ENCODE measurements at regions not wholly inside any gene's neighbourhood (a gene's known extent, or its start where the extent isn't known, plus 50 kb on each side); places are given as distances from the start of the nearest gene placed in this dataset.

DNA sequence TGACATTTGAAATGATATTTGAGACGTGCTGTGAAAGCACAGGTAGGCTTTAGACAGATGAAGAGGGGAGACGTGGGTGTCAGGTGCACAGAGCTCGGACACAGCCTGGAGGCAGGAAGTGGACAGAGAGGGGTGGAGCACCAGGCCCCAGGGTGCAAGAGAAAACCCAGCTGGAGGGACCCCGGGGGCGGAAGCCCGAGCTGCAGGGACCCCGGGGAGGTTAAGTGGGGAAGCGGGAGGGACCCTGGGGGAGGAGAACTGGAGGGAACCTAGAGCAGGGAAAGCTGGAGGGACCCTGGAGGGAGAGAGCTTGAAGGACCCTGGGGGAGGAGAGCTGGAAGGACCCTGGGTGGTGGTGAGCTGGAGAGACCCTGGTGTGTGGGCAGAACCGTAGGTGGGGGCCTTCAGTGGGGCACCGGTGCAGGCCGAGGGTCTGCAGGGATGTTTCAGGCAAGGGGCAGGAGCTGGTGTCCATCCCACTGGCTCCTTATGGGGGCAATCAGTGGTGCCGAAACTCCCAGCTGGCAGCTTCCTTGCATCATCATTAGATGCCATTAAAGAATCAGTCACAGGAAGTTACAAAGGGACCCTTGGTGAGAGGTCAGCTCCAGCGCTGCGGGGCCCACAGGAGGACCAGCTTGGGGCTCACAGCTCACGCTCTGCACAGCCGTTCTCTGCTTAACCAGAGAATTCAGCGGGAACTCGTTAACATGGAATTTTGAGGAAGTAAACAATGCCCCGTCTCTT, 246.6 kb downstream of the EIPR1 start:
- TF ChIP-seq SUZ12 (IDR thresholded peaks at IDR 0.05; ENCODE audit: extremely low read depth, insufficient read depth, insufficient read length) (no peak), YY1 (IDR thresholded peaks at IDR 0.05; ENCODE audit: insufficient read depth, insufficient read length) (no peak), ZNF274 (IDR thresholded peaks at IDR 0.05; ENCODE audit: low read depth, low read length) (no peak)

Measured in NT2/D1 (cell line).